Peyer's patch (tissue), 4 donors: ENCODE measurements at regions not wholly inside any gene's neighbourhood (a gene's known extent, or its start where the extent isn't known, plus 50 kb on each side); places are given as distances from the start of the nearest gene placed in this dataset.

Source experiments
- DNase-seq, 3 donors: peaks; one replicate each; pipeline ENCODE4 v3.0.0-alpha.2; 2017 to 2019
- H3K27ac ChIP-seq, 4 donors: fragments of 200-600 bp; sonication (generic); one replicate each; pipeline ENCODE4 v1.5.1; 2016 to 2019
- H3K27me3 ChIP-seq, 2 donors: fragments of 200-600 bp; sonication (generic); one replicate each; pipeline ENCODE4 v1.5.1; 2019
- H3K36me3 ChIP-seq, 3 donors: fragments of 200-600 bp; sonication (generic); one replicate each; pipeline ENCODE4 v1.5.1; 2016 to 2019
- H3K4me1 ChIP-seq, 4 donors: fragments of 200-600 bp; sonication (generic); one replicate each; pipeline ENCODE4 v1.5.1; 2016 to 2019
- H3K4me3 ChIP-seq, 4 donors: fragments of 200-600 bp; sonication (generic); 1 replicate in 3 of 4; 2 replicates in 1 of 4; pipeline ENCODE4 v1.5.1; 2016 to 2019; ENCODE audit warnings: mild to moderate bottlenecking in 1 of 4
- H3K9me3 ChIP-seq, 4 donors: fragments of 200-600 bp; sonication (generic); one replicate each; pipeline ENCODE4 v1.5.1; 2016 to 2019; ENCODE audit warnings: mild to moderate bottlenecking in 1 of 4
- POLR2A ChIP-seq, 2 donors: fragments of 450-650 bp; IDR thresholded peaks; one replicate each; pipeline ENCODE4 v1.5.1; 2017; ENCODE audit warnings: antibody characterized with exemption in 2 of 2, mild to moderate bottlenecking in 2 of 2, moderate library complexity in 2 of 2
- TF ChIP-seq, protein P1 (sequence below), 6 experiments: fragments of 450-650 bp in 4 of 6; fragments of 200-600 bp in 2 of 6; sonication (generic) in 1 of 6; IDR thresholded peaks; one replicate each; pipeline ENCODE4 v1.5.1; 2017 to 2019; ENCODE audit warnings: antibody characterized with exemption in 6 of 6, mild to moderate bottlenecking in 3 of 6, moderate library complexity in 1 of 6

DNA sequence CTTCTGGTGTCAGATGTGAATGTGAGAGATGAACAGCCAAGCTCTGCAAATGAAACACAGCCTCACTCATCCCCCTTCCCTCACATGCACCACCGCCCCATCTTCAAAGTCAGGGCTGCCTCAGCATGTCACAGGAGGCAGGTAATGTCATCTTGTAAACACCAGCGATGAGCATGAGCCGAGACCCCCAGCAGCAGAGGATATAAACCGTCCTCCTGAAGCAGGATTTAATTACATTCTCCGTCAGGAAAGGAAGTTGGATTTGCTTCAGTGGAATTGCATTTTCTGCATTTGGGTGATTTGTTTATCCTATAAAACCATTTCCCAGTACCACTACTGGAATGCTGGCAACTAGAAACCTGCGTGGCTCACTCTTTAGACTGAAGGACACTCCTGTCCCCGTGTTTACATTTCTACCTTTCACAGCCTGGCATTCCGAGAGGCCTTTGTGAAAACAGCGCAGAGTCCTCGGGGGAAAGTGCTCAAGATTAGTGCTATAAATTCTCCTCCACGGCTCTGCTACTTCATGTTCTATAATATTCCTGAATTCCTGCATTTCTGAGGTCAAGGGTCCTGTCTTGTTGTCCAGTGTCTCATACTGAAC lies 619.2 kb downstream of the IRS1 start:
- Histone ChIP-seq H3K4me1 (no peaks in the 10 kb centered on the region), H3K4me3 (no peak overlapping the region), H3K36me3 (no peaks in the 10 kb centered on the region), H3K27me3 (no peaks in the 10 kb centered on the region), H3K9me3 (no peaks in the 10 kb centered on the region), H3K27ac (no peak overlapping the region)
- no peak for TF ChIP-seq POLR2A (IDR thresholded peaks at IDR 0.05)
- TF ChIP-seq, protein P1, sequence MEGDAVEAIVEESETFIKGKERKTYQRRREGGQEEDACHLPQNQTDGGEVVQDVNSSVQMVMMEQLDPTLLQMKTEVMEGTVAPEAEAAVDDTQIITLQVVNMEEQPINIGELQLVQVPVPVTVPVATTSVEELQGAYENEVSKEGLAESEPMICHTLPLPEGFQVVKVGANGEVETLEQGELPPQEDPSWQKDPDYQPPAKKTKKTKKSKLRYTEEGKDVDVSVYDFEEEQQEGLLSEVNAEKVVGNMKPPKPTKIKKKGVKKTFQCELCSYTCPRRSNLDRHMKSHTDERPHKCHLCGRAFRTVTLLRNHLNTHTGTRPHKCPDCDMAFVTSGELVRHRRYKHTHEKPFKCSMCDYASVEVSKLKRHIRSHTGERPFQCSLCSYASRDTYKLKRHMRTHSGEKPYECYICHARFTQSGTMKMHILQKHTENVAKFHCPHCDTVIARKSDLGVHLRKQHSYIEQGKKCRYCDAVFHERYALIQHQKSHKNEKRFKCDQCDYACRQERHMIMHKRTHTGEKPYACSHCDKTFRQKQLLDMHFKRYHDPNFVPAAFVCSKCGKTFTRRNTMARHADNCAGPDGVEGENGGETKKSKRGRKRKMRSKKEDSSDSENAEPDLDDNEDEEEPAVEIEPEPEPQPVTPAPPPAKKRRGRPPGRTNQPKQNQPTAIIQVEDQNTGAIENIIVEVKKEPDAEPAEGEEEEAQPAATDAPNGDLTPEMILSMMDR (IDR thresholded peaks at IDR 0.05), result no peak
- no peak for DNase-seq

DNA sequence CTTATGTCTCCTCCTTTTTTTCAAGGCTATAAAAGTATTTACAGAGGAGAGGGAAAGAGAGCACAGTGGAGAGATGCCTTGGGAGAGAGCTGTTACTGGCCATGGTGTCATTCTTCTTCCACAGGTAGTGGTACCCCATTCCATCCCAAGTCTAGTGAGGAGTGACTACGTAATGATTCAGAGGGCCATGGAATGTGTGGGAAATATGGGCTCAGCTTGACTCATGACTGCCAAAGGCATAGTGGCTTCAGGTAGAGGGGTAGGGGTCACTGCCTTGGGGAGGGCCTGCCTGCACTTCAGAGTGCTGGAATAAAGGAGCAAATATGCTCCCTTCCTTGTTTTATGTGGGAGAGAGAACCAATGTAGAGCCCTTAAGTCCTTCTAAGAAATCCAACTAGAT lies 620.6 kb downstream of the IRS1 start:
- Histone ChIP-seq H3K4me3 (no peak overlapping the region), H3K36me3 (no peaks in the 10 kb centered on the region), H3K27ac (no peak overlapping the region), H3K4me1 (no peaks in the 10 kb centered on the region), H3K27me3 (no peaks in the 10 kb centered on the region), H3K9me3 (no peaks in the 10 kb centered on the region)
- no peak for DNase-seq
- TF ChIP-seq, protein P1 (IDR thresholded peaks at IDR 0.05), result no peak
- no peak for TF ChIP-seq POLR2A (IDR thresholded peaks at IDR 0.05)

DNA sequence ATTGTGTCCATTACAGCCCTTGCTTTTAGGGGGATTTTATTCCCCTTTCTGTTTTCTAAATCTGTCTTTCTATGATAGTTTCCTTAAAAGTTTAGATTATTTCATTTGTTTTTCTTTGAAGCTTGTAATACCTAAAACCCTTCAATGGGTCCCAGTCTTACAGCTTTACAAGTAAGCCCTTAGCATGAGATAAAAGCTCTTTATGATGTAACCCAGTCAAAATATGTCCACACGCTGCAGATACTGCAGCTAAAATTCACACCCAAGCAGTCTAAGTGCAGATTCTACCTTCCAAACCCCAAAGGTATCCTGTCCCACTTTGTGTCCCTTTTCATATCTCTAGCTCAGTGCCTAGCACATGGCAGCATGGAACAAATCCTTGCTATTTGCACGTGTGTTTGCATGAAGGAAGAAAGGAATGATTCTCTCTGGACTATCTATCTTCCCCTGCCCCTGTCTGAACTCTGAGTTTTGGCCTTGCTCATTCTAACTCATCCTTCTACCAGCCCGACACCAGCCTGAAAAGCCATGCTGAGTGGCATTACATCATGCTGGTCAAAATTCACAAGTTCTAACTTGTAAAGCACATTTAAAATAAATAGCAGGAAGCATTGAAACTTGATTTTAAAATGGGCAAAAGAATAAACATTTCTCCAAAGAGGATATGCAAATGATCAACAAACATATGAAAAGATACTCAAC lies 623.2 kb downstream of the IRS1 start:
- Histone ChIP-seq H3K4me3 (no peak overlapping the region), H3K4me1 (no peaks in the 10 kb centered on the region), H3K9me3 (no peaks in the 10 kb centered on the region), H3K36me3 (no peaks in the 10 kb centered on the region), H3K27ac (no peak overlapping the region), H3K27me3 (no peaks in the 10 kb centered on the region)
- TF ChIP-seq, protein P1 (IDR thresholded peaks at IDR 0.05), result no peak
- TF ChIP-seq POLR2A (IDR thresholded peaks at IDR 0.05), result no peak
- DNase-seq, result no peak

DNA sequence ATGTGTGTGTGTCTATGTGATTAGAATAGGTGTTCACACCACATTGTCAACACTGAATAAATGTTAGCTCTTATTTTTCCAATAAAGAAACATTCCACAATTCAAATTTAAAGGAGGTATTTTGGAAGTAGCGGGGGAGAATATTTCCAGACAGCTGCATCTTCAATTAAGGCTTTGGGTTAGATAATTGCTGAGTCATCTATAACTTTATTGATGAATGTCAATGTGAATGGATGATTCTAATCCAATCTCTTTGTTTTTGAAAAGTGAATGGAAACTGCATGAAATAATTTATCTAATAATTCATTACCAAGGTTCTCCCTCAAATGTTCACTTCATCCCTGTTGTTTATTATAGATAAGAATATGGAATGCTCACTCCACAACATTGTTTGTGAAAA lies 625.2 kb downstream of the IRS1 start:
- Histone ChIP-seq H3K9me3 (no peaks in the 10 kb centered on the region), H3K36me3 (no peaks in the 10 kb centered on the region), H3K4me1 (no peaks in the 10 kb centered on the region), H3K27me3 (no peaks in the 10 kb centered on the region), H3K4me3 (no peak overlapping the region), H3K27ac (no peak overlapping the region)
- TF ChIP-seq POLR2A (IDR thresholded peaks at IDR 0.05), result no peak
- TF ChIP-seq, protein P1 (IDR thresholded peaks at IDR 0.05), result no peak
- no peak for DNase-seq

DNA sequence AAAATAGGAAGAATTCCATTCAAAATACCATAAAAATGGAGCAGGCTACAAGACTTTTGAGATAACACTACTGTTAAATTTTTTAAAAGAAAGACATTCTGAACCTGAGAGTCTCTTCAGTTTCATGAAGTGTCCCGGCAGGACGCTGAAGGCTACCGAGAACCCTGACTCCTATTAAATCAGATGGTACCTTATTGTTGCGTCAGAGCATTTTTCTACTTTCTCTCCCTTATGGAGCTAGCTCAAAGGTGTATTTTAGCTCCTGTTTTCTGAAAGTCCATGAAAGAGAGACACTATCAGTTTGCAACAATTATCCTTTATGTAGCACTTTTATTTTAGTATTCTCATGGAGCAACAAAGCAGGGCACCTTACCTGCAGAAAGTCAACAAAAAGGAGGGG lies 626.7 kb downstream of the IRS1 start:
- Histone ChIP-seq H3K4me1 (no peaks in the 10 kb centered on the region), H3K36me3 (no peaks in the 10 kb centered on the region), H3K4me3 (no peak overlapping the region), H3K27me3 (no peaks in the 10 kb centered on the region), H3K27ac (no peak overlapping the region), H3K9me3 (no peaks in the 10 kb centered on the region)
- TF ChIP-seq, protein P1 (IDR thresholded peaks at IDR 0.05), result no peak
- TF ChIP-seq POLR2A (IDR thresholded peaks at IDR 0.05), result no peak
- no peak for DNase-seq
